GM23338 (cell line): ENCODE measurements at regions not wholly inside any gene's neighbourhood (a gene's known extent, or its start where the extent isn't known, plus 50 kb on each side); places are given as distances from the start of the nearest gene placed in this dataset.

ENCODE experiments used
- ATAC-seq: fragments of 200-7000 bp; cut with Tn5 transposase; 3 replicates; pipeline ENCODE4 v1.9.1; 2020
- DNase-seq: peaks from one replicate; pipeline ENCODE4 v3.0.0-alpha.2; 2015; ENCODE audit warnings: low spot score
- H2AFZ ChIP-seq: fragments of 200-600 bp; sonication (generic); 2 replicates; pipeline ENCODE4 v1.8.0; 2016; ENCODE audit warnings: antibody characterized with exemption, mild to moderate bottlenecking, moderate library complexity
- H3F3A ChIP-seq: fragments of 200-600 bp; sonication (generic); replicated peaks from 2 replicates; pipeline ENCODE4 v1.8.0; 2017; ENCODE audit warnings: antibody characterized with exemption, mixed run types, low read depth
- H3K27ac ChIP-seq: fragments of 200-600 bp; sonication (generic); 2 replicates; pipeline ENCODE4 v1.6.1; 2016; ENCODE audit warnings: low read depth
- H3K27me3 ChIP-seq: fragments of 200-600 bp; sonication (generic); 2 replicates; pipeline ENCODE4 v1.8.0; 2016; ENCODE audit warnings: mild to moderate bottlenecking, mixed run types, moderate library complexity; ENCODE audit not compliant: insufficient read depth
- H3K36me3 ChIP-seq: fragments of 200-600 bp; sonication (generic); 2 replicates; pipeline ENCODE4 v1.8.0; 2016; ENCODE audit warnings: mild to moderate bottlenecking; ENCODE audit not compliant: insufficient read depth
- H3K4me1 ChIP-seq: fragments of 200-600 bp; sonication (generic); 2 replicates; pipeline ENCODE4 v1.8.0; 2016; ENCODE audit warnings: mild to moderate bottlenecking, moderate library complexity; ENCODE audit not compliant: insufficient read depth
- H3K4me2 ChIP-seq: fragments of 200-600 bp; sonication (generic); 2 replicates; pipeline ENCODE4 v1.7.1; 2017; ENCODE audit warnings: mixed run types
- H3K4me3 ChIP-seq: fragments of 200-600 bp; sonication (generic); 2 replicates; pipeline ENCODE4 v1.6.1; 2016; ENCODE audit warnings: mixed run types
- H3K79me2 ChIP-seq: fragments of 200-600 bp; sonication (generic); replicated peaks from 2 replicates; pipeline ENCODE4 v1.8.0; 2017; ENCODE audit warnings: mild to moderate bottlenecking; ENCODE audit not compliant: insufficient read depth
- H3K9me2 ChIP-seq: fragments of 200-600 bp; sonication (generic); 2 replicates; pipeline ENCODE4 v1.8.0; 2017; ENCODE audit not compliant: insufficient read depth
- H4K20me1 ChIP-seq: fragments of 200-600 bp; sonication (generic); replicated peaks from 2 replicates; pipeline ENCODE4 v1.8.0; 2017; ENCODE audit warnings: mild to moderate bottlenecking; ENCODE audit not compliant: insufficient read depth
- H3K27ac Mint-ChIP-seq: 2 replicates; pipeline ENCODE4 v1.8.0; 2020; ENCODE audit warnings: inconsistent platforms, mild to moderate bottlenecking, moderate library complexity, mixed read lengths
- H3K27me3 Mint-ChIP-seq: 3 replicates; pipeline ENCODE4 v1.8.0; 2022; ENCODE audit warnings: low read depth, mild to moderate bottlenecking, moderate library complexity, mixed read lengths, inconsistent platforms; ENCODE audit not compliant: insufficient read depth, poor library complexity
- H3K36me3 Mint-ChIP-seq: 3 replicates; pipeline ENCODE4 v1.8.0; 2021; ENCODE audit warnings: low read depth, mild to moderate bottlenecking, inconsistent platforms, moderate library complexity, mixed read lengths
- H3K4me1 Mint-ChIP-seq: 3 replicates; pipeline ENCODE4 v1.8.0; 2020; ENCODE audit warnings: mild to moderate bottlenecking, inconsistent platforms, mixed read lengths
- H3K4me3 Mint-ChIP-seq: 3 replicates; pipeline ENCODE4 v1.8.0; 2021; ENCODE audit warnings: moderate library complexity, mild to moderate bottlenecking, inconsistent platforms, mixed read lengths
- H3K9me3 Mint-ChIP-seq: 3 replicates; pipeline ENCODE4 v1.8.0; 2020; ENCODE audit warnings: moderate library complexity, mild to moderate bottlenecking, inconsistent platforms, mixed read lengths
- EZH2 ChIP-seq: fragments of 200-600 bp; sonication (generic); IDR thresholded peaks from one replicate; pipeline ENCODE4 v1.8.0; 2017; ENCODE audit warnings: antibody characterized with exemption, mild to moderate bottlenecking, low read depth; ENCODE audit not compliant: unreplicated experiment
- JUNB ChIP-seq: IDR thresholded peaks from one replicate; pipeline ENCODE4 v1.6.1; 2016; ENCODE audit warnings: antibody characterized with exemption; ENCODE audit not compliant: unreplicated experiment
- REST ChIP-seq: IDR thresholded peaks from one replicate; pipeline ENCODE4 v1.6.1; 2018; ENCODE audit warnings: antibody characterized with exemption; ENCODE audit not compliant: unreplicated experiment
- ZNF331 ChIP-seq: fragments of 250-450 bp; sonication (Bioruptor Pico); IDR thresholded peaks from 2 replicates; pipeline ENCODE4 v1.5.0; 2020; ENCODE audit warnings: low read depth, mild to moderate bottlenecking, moderate library complexity
- TF ChIP-seq, protein P1 (sequence below), 2 experiments: fragments of 200-600 bp in 1 of 2; sonication (generic) in 1 of 2; conservative IDR thresholded peaks; 2 replicates each; pipeline versions ENCODE4 v1.5.1 to v1.6.1; 2016 to 2017; ENCODE audit warnings: antibody characterized with exemption in 2 of 2, low read depth in 2 of 2, mild to moderate bottlenecking in 2 of 2, moderate library complexity in 1 of 2
- TF ChIP-seq, protein P2 (sequence below): IDR thresholded peaks from 2 replicates; pipeline ENCODE4 v1.6.1; 2016; ENCODE audit warnings: antibody characterized with exemption

DNA sequence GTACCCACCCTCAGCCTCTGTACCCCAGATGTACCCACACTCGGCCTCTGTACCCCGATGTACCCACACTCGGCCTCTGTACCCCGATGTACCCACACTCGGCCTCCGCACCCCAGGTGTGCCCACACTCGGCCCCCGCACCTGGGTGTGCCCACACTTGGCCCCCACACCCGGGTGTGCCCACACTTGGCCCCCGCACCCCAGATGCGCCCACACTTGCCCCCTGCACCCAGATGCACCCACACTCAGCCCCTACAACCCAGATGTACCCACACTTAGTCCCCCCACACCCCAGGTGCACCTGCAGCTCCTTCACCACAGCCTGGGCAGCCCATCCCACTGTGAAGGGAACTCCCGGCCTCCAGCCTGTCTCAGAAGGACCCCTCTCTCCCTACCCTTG is 69.7 kb downstream of the PEX11G start:
- H3K4me3 Mint-ChIP-seq: no peak overlapping the region
- Histone ChIP-seq H3K4me1 (no peaks in the 10 kb centered on the region; the same call in 1 of the 2 replicates), H3F3A (no peaks in the 10 kb centered on the region), H3K27ac (no peak overlapping the region), H3K27me3 (no peaks in the 10 kb centered on the region), H3K4me3 (no peak overlapping the region), H3K4me2 (no peak overlapping the region), H4K20me1 (no peaks in the 10 kb centered on the region; the same call in 1 of the 2 replicates), H3K9me2 (no peaks in the 10 kb centered on the region), H3K79me2 (peaks cover 34% of the 10 kb centered on the region), H2AFZ (no peak overlapping the region), H3K36me3 (no peaks in the 10 kb centered on the region)
- no peaks in the 10 kb centered on the region; the same call in 2 of the 3 replicates for H3K9me3 Mint-ChIP-seq
- H3K36me3 Mint-ChIP-seq: no peaks in the 10 kb centered on the region
- DNase-seq (no peak), ATAC-seq (no peak)
- peaks cover 14% of the 10 kb centered on the region for H3K4me1 Mint-ChIP-seq
- peaks cover 13% of the 10 kb centered on the region for H3K27me3 Mint-ChIP-seq
- no peak for TF ChIP-seq JUNB
- TF ChIP-seq, protein P1, sequence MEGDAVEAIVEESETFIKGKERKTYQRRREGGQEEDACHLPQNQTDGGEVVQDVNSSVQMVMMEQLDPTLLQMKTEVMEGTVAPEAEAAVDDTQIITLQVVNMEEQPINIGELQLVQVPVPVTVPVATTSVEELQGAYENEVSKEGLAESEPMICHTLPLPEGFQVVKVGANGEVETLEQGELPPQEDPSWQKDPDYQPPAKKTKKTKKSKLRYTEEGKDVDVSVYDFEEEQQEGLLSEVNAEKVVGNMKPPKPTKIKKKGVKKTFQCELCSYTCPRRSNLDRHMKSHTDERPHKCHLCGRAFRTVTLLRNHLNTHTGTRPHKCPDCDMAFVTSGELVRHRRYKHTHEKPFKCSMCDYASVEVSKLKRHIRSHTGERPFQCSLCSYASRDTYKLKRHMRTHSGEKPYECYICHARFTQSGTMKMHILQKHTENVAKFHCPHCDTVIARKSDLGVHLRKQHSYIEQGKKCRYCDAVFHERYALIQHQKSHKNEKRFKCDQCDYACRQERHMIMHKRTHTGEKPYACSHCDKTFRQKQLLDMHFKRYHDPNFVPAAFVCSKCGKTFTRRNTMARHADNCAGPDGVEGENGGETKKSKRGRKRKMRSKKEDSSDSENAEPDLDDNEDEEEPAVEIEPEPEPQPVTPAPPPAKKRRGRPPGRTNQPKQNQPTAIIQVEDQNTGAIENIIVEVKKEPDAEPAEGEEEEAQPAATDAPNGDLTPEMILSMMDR (conservative IDR thresholded peaks at IDR 0.05; ENCODE audit: low read depth in 2 of 2): no peak
- no peak for TF ChIP-seq ZNF331 (CRISPR knock-in tag)
- no peak for TF ChIP-seq EZH2
- H3K27ac Mint-ChIP-seq: no peak overlapping the region

DNA sequence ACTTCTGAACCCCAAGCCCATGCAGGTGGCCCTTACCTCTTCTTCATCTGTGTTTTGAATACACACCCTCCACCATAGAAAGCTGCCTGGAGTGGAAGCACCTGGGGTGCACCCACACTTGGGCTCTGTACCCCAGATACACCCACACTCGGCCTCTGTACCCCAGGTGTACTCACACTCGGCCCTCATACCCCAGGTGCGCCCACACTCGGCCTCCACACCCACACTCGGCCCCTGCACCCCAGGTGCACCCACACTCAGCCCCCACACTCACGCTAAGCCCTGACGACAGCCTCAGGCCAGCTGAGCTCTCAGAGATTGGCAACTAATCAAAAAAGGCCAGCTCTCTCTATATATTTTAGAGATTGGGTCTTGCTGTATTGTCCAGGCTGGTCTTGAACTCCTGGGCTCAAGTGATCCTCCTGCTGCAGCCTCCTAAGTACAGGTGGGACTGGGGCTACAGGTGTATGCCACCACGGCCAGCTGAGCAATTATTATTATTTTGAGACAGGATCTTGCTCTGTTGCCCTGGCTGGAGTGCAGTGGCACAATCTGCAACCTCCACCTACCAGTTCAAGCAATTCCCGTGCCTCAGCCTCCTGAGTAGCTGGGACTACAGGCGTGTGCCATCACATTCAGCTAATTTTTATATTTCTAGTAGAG is 68.9 kb downstream of the PEX11G start:
- Histone ChIP-seq H3K4me2 (no peak overlapping the region), H3K27me3 (no peaks in the 10 kb centered on the region), H3K36me3 (no peaks in the 10 kb centered on the region), H3K4me1 (no peaks in the 10 kb centered on the region; the same call in 1 of the 2 replicates), H4K20me1 (no peaks in the 10 kb centered on the region; the same call in 1 of the 2 replicates), H3F3A (no peaks in the 10 kb centered on the region), H2AFZ (no peak overlapping the region), H3K4me3 (no peak overlapping the region), H3K27ac (no peak overlapping the region), H3K79me2 (peaks cover 30% of the 10 kb centered on the region), H3K9me2 (no peaks in the 10 kb centered on the region)
- Mint-ChIP-seq H3K36me3 (no peaks in the 10 kb centered on the region), H3K9me3 (no peaks in the 10 kb centered on the region; the same call in 2 of the 3 replicates), H3K27me3 (peaks cover 13% of the 10 kb centered on the region), H3K4me3 (no peak overlapping the region), H3K4me1 (peaks cover 14% of the 10 kb centered on the region), H3K27ac (no peak overlapping the region)
- DNase-seq (no peak), ATAC-seq (no peak)
- TF ChIP-seq, protein P2, sequence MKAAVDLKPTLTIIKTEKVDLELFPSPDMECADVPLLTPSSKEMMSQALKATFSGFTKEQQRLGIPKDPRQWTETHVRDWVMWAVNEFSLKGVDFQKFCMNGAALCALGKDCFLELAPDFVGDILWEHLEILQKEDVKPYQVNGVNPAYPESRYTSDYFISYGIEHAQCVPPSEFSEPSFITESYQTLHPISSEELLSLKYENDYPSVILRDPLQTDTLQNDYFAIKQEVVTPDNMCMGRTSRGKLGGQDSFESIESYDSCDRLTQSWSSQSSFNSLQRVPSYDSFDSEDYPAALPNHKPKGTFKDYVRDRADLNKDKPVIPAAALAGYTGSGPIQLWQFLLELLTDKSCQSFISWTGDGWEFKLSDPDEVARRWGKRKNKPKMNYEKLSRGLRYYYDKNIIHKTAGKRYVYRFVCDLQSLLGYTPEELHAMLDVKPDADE: no peak
- TF ChIP-seq REST: no peak
- TF ChIP-seq, protein P1 (conservative IDR thresholded peaks at IDR 0.05; ENCODE audit: low read depth in 2 of 2): no peak
